Fibroblast of peridontal ligament (primary cell): ENCODE measurements at regions not wholly inside any gene's neighbourhood (a gene's known extent, or its start where the extent isn't known, plus 50 kb on each side); places are given as distances from the start of the nearest gene placed in this dataset.

Source experiments
- DNase-seq: peaks from one replicate; pipeline ENCODE4 v3.0.0-alpha.2; 2010; ENCODE audit errors: extremely low read depth

DNA sequence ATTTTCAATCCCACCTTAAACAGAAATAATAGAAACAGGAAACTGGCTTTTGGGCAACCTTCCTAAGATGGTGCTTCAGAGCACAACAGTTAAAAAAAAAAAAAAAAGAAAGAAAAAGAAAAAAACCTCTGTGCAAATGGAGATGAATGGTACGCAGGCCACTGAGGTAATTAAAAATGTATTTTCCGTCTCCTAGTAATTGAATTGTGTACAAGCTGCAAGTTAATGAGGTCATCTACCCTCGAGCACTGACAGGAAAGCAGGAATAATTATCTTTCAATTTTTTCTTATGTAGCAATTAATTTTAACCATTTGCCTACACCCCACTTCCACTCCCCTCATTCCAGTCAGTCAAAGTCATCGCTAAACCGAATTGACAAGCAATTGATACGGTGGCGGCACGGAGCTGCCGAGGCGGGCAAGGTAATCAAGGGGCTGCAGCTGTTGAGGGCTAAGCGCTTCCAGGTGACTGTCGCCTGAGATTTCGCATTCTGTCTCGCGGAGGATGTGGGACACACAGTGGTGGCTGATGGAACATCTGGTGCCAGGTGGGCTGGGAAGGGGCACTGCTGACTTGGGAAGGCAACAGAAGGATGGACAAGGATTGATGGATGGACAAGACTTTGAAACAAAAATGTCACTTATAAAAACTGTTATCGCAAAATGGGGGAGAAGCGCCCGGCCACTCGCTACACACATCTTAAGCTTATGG lies 109.4 kb downstream of the RCN1 start:
- no peak for DNase-seq

DNA sequence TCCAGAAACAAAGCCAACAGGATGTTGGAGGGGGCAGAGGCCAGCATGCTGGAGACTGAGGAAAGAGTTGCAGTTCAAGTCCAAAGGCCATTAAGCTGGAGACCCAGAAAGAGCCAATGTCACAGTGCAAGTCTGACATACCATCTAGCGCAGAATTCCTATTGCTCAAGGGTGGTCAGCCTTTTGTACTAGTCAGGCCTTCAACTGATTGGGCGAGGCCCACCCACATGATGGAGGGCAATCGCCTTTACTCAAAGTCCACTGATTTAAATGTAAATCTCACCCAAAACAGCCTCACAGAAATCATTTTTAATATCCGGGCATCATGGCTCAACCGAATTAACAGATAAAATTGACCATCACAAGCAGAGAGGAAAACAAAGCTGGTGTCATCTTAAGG lies 113.9 kb downstream of the RCN1 start:
- DNase-seq, result no peak

DNA sequence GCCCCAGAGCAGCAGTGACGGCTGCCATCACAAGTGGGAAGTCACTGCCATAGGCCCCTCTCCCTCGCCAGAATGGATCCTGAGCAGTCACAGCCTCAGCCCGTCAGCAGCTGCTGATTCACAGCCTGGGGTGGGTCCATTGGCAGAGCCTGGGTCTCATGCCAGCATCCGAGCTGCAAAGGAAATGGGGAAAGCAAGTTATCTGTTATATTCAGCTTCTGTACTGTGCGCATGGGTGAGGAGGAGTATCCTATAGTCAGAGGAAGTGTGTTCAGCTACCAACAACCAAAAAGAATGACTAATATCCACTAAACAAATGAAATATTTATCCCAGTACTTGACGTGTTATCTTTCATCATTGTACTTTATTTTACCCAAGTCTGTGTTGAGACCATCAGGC lies 119.7 kb downstream of the RCN1 start:
- DNase-seq, result peak; percentile 61

DNA sequence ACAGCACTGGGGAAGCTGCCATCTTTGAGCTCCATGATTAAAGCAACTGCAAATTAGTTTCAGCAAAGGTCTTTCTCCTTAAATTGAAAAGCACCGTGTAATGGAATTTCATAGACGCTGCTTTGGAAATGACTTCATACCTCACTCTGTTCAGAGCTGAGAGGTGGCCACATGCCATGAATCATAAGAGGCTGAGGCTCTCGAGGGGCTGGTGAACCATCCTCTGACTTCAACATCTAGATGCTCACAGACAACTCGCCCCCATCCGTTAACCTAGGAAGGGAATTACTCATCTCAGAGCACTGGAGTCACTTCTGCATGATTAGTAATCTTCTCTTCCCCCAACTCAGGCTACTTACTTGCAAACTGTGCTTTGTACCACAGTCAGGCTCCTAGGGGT lies 122.3 kb downstream of the RCN1 start:
- peak; percentile 80 for DNase-seq

DNA sequence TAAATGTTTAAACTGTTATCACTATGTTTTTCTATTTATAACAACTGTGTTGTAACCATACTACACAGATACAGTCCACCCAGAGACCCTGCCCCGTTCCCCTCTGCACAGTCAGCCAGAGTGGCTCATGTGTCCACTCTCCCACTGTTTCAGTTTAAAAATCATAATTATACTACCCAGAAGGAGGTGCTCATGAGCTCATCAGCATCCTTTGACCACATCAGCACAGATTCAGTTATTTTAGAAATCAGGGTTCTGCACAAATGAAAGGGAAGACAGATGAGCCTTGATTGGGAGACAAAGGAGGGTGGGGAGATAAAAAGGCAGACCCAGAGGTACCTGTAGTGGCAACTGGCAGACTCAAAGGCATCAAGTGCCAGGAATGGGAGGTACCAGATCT lies 124.3 kb downstream of the RCN1 start:
- no peak for DNase-seq

DNA sequence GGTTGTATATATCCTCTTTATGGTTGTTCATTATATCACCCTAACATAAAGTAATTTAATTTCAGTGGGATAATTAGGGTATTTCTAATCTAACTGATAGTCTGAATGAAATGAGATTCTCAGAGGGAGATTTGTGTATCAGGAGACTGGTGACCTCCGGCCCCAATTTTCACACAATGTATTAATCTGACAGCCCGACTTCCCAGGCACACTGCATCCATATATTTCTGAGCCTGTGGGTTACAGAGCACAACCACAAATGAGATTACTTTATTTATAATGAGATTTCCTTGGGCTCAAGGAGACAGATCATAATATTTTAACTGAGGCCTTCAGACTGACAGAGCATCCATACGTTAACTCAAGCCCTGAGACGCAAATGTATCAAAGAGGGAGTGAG lies 125.9 kb downstream of the RCN1 start:
- DNase-seq, result no peak

DNA sequence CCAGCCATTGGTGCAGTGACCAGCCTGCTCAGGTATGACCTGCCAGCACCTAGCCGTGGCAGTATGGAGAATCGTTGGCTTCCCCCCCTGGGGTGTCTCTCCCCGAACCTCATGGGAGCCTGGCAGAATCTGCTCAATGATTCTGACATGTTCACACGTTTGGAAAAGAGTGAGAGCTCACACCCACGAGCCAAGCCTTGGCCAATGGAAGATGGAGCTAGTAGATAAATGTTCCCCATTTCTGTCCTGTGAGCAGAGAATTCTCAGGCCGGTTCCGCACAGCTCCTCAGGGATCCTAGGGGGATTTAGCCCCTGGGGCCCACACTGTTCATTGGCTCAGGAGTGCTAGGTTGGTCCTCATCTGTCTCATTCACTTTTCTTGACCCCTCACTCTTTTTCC lies 128.4 kb downstream of the RCN1 start:
- DNase-seq, result no peak

DNA sequence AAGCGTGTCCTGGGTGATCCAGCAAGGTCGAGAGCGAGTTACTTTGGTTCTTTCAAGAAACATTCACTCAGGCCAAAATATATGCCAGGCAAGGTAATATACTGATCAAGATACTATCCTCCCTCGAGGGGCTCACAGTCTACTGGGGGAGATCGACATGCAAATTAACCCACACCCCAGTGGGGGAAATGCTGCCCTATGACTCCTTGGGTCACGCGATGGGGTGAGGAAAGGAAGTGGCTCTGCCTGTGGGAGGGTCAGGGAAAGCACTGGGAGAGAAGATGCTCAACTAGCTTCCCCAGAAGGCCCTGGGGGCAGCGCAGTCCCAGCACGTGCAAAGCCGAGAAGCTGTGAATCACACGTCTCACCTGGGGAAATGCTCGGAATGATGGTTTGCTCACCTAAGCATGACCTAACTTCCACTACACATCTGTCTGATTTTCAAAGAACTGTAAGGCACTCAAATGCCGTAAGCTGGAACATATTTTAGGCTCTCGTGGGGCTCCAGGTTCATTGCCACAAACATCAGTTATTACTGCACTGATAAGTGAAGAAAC lies 130.7 kb downstream of the RCN1 start:
- no peak for DNase-seq

DNA sequence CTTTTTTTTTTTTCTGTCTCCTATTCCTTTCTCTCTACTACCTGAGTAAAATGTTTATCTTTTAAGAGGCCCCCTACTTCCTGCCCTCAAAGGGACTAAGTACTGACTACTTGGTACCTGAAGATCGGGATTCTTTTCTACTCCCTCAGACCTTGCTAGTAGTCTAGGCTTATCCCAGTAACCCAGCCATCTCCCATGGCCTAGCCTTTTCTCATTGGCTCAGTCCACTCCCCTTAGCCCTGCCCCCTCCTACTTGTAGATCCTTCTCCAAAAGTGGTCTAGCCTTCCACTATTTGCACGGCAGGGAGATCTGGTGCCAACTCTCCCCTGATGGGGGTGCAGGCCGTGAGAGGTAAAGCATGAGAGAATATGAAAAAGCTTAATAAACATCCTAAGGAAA lies 133.7 kb downstream of the RCN1 start:
- DNase-seq, result no peak

DNA sequence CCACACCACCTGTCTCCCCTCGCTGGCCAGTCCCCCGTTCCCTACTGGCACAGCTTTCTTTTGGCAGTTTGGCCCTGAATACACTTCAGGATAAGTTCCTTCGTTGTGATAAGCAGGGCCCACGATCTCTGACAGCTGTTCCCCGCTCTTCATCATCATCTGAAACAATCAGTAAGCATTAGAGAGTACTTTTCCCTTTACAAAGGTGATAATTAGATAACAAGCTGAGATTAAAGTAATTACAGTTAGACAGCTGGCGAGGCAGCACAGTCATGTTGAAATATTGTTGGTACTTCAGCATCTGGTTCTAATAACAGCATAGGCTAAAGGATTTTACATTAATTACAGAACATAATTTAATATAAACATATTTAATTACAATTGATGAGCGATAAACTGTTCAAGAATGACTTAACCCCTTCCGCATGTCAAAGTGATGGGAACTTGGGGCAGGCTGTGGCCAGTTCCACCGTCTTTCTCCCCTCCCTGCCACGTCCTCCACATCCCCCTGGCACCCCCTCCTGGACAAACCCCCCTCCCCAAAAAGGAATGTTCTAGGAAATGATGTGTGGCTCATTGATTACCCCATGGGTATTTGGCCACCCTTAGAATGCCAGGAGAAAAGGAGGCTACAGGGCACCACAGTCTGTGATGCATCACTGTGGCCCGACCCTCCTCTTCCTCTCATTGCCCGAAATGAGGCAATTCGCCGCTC lies 134.9 kb downstream of the RCN1 start:
- no peak for DNase-seq

DNA sequence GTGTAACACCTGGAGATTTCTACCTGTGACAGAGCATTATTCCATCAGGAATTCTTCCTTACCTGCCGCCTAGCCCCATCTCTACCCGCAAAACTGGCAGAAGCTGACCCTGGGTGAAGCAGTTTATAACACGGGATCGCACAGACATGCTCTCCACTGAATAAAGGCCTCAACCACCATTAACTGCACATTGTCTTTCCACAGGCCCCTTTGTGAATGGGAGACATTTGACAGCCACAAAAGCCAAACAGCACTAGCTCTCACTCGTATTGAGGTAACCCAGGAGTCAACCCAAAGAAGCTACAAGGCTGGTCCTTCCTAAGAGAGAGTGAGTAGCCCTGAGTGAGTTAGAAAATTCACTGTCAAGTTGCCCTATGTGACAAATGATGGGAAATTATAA lies 135.6 kb downstream of the RCN1 start:
- DNase-seq, result no peak

DNA sequence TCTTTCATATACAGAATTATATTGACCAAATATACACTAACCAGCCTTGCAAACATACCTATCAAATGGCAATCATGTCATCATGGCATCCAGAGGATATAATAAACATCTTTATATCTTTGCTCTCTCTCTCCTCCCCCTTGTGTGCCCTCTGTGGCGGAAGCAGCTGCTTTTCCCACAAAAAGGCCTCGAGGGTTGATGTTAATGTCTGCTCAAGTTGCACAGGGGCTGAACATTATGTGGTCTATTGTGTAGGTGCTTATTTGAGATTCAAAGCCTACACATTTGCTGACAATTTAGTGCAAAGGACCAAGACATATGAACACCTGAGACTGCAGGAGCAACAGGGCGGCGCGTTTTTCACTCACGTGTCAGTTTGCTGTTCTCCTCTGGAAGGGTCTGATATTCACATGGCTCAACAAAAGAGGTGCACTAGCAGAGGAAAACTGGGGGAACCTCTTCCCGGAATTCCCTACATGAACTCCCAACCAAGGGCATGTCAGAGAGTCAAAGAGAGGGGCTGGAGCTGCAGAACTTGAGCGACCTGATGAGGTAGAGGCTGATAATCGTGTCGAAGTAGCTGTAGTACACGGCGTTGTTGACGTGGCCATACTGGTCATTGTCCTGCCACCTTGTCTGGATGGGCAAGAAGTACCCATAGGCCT lies 138.8 kb downstream of the RCN1 start:
- no peak for DNase-seq

DNA sequence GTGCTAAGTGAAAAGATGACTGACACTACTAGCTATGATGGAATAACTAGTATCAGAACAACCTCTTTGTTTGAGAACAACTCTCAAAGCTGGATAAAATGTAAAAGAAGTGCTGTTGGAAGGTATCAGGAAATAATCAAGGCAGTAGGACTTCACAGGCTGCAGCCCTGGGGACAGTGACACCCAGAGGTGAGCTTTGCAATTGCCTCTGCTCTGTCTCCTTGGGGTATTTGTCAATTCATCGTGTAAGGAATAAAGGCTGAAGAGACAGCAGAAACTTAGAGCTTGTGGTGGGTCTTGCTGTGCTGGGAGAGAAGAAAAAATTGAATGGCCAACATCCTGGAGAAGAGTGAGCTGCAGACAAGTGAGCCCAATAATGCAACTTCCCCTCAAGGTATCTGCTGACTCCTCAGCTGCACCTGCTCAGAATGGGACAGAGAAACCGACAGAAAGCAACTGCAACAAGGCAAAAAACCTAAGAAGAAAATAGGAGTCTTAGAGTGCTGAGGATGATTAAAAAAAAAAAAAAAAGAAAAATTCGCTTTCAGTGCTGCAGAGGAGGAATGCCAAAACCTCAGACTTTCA lies 141.1 kb downstream of the RCN1 start:
- peak; percentile 17 for DNase-seq

DNA sequence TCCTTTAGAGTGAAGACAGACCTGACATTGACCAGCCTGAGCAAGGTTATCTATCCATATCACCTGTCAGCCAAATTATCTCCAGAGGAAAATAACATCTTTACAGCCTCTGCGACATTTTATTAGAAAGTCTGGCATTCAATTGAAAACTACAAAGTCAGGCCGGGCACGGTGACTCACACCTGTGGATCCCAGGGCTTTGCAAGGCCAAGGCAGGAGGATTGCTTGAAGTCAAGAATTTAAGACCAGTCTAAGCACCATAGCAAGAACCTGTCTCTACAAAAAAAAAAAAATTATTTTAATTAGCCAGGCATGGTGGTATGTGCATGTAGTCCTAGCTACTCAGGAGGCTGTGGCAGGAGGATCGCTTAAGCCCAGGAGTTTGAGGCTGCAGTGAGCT lies 141.6 kb downstream of the RCN1 start:
- no peak for DNase-seq

DNA sequence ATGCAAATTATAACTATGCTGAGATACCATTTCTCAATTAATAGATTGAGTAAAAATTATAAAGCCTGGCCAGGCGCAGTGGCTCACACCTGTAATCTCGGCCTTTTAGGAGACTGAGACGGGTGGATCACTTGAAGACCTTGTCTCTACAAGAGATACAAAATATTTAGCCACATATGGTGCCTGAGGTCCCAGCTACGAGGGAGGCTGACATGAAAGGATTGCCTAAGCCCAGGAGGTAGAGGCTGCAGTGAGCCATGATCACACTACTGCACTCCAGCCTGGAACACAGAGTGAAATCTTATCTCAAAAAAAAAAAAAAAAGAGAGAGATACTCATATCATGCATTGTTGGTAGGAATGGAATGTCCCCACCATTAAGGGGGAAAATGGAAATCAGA lies 142.4 kb downstream of the RCN1 start:
- no peak for DNase-seq

DNA sequence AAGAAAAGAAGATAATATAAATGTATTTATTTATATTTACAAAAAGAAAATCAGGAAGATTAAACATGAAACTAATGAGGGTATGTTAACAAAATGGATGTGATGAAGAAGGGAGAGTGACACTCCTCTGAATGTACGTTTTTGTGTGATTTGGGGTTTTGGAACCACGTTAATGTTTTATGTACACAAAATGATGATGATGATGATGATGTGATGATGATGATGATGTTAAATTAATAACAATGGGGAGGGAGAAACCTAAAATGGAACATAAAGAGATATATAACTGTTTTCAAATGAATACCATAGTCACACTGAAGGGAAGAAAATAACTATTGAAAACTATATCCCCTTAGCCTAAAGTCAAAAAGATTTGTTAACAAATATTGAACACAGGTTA lies 143.1 kb downstream of the RCN1 start:
- no peak for DNase-seq

DNA sequence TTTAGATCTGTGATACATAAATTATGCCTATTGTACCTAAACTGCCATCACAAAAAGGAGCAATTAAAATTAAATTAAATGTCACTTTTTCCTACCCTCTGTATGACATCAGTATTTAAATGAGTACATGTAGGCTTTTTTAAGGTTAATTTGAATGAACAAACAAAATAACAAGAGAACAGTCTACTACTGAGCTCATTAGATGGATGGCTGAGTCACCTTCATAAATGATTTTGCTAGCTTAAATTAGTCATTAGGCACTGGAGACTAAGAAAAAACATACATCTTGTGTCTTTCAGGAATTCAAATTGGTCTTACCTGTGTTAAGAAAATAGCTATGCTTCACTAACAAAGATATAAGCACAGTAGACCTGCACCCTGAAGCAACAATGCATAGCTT lies 153.6 kb downstream of the RCN1 start:
- no peak for DNase-seq

DNA sequence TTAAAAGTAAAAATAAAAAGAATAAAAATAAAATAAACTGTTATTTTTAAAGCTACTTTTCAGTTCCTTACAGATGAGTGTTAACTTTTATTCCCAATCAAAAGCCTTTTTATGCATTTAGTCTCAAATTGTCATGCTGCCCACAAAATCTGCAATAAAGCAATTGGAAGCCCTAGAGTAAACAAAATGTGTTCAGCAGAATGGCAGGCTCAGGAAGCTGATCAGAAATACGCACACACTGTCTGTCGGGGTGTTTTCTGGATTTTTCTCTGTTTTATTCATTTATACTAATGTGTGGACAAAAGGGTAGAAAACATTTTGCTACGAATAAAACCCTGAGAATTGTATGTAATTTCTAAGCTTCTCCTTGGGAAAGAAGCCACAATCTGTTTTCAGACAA lies 162.8 kb downstream of the RCN1 start:
- no peak for DNase-seq

DNA sequence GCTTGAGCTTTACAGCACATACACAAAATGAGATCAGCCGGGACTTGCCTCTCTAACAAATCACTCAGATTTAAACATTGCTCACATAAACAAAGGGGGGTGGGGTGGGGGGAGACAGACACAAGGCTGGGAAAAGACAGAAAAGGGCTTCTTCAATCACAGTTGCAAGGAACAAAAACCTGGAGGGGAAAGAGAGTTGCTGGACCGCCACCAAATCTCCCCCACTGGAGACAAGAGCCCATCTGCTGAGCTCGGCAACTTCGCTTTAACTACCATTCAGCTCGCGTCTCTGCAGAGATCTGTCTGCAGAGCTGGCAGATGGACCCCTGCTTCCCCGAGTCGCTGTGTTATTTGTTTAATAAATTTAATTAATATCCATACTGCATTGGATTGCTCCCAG lies 165.0 kb downstream of the RCN1 start:
- no peak for DNase-seq

DNA sequence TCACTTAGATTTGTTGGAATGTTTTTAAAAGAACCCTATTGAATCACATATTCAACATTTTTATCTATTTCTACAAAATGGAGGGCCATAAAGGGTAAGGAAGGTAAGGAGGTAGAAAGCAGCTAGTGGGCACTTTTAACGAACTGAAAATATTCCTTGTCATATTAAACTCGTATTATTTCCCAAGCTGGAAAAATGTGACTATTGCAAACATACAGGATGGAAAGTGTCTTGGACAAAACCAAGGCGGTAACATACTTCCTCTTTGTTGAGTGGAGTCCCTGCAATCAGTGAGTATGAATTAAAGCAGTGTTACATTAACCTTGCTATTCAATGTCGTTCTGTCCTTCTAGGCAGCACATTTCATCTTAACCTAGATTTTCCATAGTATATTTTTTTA lies 165.6 kb downstream of the RCN1 start:
- no peak for DNase-seq

DNA sequence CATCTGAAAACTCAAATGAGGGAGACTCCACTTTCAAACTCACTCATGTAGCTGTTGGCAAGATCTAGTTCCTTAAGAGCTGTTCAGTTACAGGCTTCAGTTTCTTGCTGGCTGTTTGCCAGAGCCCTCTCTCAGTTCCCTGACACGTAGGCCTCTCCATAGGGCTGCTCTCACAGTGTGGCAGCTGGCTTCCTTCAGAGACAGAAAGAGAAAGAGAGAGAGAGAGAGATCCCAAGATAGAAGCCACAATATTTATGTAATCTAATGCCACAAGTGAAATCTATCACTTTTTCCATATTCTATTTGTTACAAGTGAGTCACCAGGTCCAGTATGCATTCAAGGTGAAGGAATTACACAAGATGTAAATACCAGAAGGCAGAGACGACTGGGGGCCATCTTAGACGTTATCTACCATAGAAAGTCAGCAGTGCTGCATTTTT lies 168.8 kb downstream of the RCN1 start:
- peak; percentile 43 for DNase-seq

DNA sequence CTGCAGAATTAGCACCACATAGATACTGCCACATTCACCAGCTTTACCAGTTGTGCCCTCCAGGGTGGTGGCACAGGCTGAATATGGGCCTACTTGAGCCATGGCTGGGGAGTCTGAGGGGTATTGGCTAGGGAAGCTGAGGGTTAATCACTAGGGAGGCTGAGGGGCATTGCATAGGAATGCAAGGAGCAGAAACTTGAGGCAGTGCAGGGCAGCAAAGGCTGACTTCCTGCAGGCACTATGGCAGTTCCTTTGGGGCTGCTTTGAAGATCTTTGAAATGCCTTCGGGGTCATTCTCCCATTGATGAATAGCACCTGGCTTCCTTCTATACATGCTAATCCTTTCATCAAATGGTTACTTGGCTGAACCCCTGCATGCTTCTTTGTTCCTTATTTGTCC lies 171.5 kb downstream of the RCN1 start:
- DNase-seq, result no peak
